ENCODE measurements at regions not wholly inside any gene's neighbourhood (a gene's known extent, or its start where the extent isn't known, plus 50 kb on each side); places are given as distances from the start of the nearest gene placed in this dataset.

DNA sequence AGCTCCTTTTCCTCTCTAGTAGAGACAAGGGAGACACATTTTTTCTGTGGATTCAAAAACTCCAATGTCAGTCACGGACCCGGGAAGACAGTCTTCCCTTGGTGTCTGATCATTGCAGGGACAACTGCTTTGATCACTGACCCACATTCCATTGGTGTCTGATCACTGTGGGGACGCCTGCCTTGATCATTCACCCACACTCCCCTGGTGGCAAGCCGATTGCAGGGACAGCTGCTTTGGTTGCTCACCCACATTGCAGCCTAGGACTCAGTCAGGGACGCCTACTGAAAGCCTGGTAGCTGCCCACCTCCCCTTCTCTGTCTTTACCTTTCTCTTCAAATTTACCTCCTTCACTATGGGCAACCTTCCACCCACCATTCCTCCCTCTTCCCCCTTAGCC lies 206.6 kb upstream of the DUSP10 start:
- no peak for TF ChIP-seq EP300 (IDR thresholded peaks at IDR 0.05; ENCODE audit: low read depth)
- TF ChIP-seq, protein P1, sequence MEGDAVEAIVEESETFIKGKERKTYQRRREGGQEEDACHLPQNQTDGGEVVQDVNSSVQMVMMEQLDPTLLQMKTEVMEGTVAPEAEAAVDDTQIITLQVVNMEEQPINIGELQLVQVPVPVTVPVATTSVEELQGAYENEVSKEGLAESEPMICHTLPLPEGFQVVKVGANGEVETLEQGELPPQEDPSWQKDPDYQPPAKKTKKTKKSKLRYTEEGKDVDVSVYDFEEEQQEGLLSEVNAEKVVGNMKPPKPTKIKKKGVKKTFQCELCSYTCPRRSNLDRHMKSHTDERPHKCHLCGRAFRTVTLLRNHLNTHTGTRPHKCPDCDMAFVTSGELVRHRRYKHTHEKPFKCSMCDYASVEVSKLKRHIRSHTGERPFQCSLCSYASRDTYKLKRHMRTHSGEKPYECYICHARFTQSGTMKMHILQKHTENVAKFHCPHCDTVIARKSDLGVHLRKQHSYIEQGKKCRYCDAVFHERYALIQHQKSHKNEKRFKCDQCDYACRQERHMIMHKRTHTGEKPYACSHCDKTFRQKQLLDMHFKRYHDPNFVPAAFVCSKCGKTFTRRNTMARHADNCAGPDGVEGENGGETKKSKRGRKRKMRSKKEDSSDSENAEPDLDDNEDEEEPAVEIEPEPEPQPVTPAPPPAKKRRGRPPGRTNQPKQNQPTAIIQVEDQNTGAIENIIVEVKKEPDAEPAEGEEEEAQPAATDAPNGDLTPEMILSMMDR (IDR thresholded peaks at IDR 0.05), result no peak
